Activated T-cell treated with anti-CD3 and anti-CD28 coated beads, Interleukin-2, amount 50 U/mL, for 72 hours (primary cell): ENCODE measurements at regions not wholly inside any gene's neighbourhood (a gene's known extent, or its start where the extent isn't known, plus 50 kb on each side); places are given as distances from the start of the nearest gene placed in this dataset.

Source experiments
- ATAC-seq, 2 donors: fragments of 150-1000 bp; cut with Tn5 transposase; replicated peaks in 1 of 2; 2 replicates each; pipeline ENCODE4 v1.10.0; 2021; ENCODE audit warnings: moderate library complexity in 2 of 2, mild to moderate bottlenecking in 1 of 2
- DNase-seq, 2 donors: peaks; one replicate each; pipeline ENCODE4 v3.0.0; 2021 to 2022; ENCODE audit warnings: mixed read lengths in 1 of 2
- H3K27ac Mint-ChIP-seq: one replicate; pipeline ENCODE4 v1.8.0; 2022; ENCODE audit warnings: mild to moderate bottlenecking, moderate library complexity, mixed read lengths
- H3K27me3 Mint-ChIP-seq: one replicate; pipeline ENCODE4 v1.8.0; 2022; ENCODE audit warnings: low read depth, mixed read lengths
- H3K36me3 Mint-ChIP-seq, 2 donors: one replicate each; pipeline ENCODE4 v1.8.0; 2022; ENCODE audit warnings: mixed read lengths in 2 of 2, mild to moderate bottlenecking in 1 of 2; ENCODE audit not compliant: insufficient read depth in 2 of 2
- H3K4me1 Mint-ChIP-seq: one replicate; pipeline ENCODE4 v1.8.0; 2022; ENCODE audit warnings: low read depth, mixed read lengths
- H3K4me3 Mint-ChIP-seq, 2 donors: one replicate each; pipeline ENCODE4 v1.8.0; 2022; ENCODE audit warnings: mild to moderate bottlenecking in 2 of 2, mixed read lengths in 2 of 2, moderate library complexity in 2 of 2
- H3K9me3 Mint-ChIP-seq, 2 donors: one replicate each; pipeline ENCODE4 v1.8.0; 2022; ENCODE audit warnings: mixed read lengths in 2 of 2

DNA sequence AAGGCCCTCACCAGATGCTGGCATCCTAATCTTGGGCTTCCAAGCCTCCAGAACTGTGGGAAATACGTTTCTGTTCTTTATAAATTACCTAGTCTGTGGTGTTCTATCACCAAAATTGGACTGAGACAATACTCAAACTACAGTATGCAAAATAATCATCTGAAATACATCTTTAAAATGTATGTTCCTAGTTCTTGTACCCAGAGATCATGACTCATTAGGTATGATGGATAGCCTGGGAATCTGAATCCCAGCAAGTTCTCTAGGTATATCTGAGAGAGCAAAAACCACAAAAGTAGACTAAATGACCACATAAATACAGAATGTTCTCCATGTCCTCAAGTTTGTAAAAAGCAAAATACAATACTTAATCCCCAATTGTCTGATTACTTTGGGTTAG lies 166.3 kb downstream of the YIPF5 start:
- H3K27ac Mint-ChIP-seq, result no peak overlapping the region
- no peaks in the 10 kb centered on the region for H3K9me3 Mint-ChIP-seq
- no peaks in the 10 kb centered on the region for H3K27me3 Mint-ChIP-seq
- H3K36me3 Mint-ChIP-seq, result no peaks in the 10 kb centered on the region
- ATAC-seq (no peak), DNase-seq (no peak)
- no peak overlapping the region for H3K4me3 Mint-ChIP-seq
- H3K4me1 Mint-ChIP-seq, result no peaks in the 10 kb centered on the region

DNA sequence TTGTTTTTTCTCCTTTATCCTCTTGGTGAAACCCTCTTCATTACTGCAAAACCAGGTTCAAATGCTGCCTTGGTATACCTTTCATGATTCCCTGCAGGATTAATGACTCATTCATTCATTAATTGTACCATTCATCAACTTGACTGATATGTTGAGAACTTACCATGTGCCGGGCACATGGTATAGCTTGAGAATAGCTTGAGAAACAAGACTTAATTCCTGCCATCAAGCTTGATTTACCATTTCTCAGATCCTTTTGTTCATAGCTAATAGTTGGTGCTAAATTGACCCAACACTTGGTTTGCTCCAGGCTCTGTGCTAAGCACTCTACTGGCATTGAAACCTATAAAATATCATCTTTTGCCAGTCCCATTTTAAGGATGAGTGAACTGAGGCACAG lies 165.7 kb downstream of the YIPF5 start:
- Mint-ChIP-seq H3K27ac (no peak overlapping the region), H3K27me3 (no peaks in the 10 kb centered on the region), H3K9me3 (no peaks in the 10 kb centered on the region), H3K36me3 (no peaks in the 10 kb centered on the region), H3K4me1 (no peaks in the 10 kb centered on the region), H3K4me3 (no peak overlapping the region)
- DNase-seq, result no peak
- no peak for ATAC-seq

DNA sequence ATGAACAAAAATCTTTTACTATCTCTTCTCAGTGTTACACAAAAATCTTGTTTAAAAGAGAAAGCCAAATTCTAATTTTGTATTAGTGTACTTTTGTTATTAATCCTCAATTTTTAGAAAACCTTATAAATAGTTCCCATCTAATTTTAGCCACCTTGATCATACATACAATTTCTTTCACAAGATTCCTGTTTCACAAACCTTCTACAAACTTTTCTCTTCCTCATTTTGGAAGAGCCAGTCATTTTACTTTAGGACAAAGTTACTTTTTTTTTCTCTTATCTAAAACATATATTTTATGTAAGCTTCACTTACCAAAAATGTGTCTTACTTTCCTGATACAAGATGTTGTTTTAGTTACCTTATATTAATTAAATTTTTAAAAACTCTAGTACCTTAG lies 161.3 kb downstream of the YIPF5 start:
- peaks cover 5 to 6% of the 10 kb centered on the region in 2 donors for H3K9me3 Mint-ChIP-seq
- H3K27me3 Mint-ChIP-seq, result no peaks in the 10 kb centered on the region
- no peak for ATAC-seq
- DNase-seq, result no peak
- H3K36me3 Mint-ChIP-seq, result peaks cover 1 to 5% of the 10 kb centered on the region in 2 donors
- no peak overlapping the region for H3K27ac Mint-ChIP-seq
- H3K4me1 Mint-ChIP-seq, result no peaks in the 10 kb centered on the region
- H3K4me3 Mint-ChIP-seq, result no peak overlapping the region

DNA sequence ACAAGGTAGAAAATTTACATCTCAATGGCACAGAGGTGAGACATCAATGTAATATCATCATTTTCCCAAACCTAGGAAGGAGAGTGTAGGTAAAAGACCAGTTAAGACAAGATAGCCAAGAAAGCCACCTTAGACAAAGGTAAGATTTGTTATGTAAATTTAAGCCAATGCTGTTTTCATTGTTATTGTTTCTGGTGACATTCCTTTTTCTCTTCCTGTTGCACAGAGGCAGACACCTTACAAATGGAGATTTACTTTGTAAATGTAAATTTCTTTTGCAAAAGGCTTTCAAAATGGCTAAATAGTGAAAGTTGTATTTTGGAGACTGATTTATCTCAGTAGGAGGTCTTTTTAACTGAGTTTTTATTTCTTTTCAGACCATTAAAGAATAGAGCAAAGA lies 159.1 kb downstream of the YIPF5 start:
- Mint-ChIP-seq H3K36me3 (peaks cover 1 to 5% of the 10 kb centered on the region in 2 donors), H3K27ac (no peak overlapping the region), H3K9me3 (peaks cover 5 to 6% of the 10 kb centered on the region in 2 donors), H3K27me3 (no peaks in the 10 kb centered on the region), H3K4me1 (no peaks in the 10 kb centered on the region), H3K4me3 (no peak overlapping the region)
- no peak for DNase-seq
- ATAC-seq, result no peak

DNA sequence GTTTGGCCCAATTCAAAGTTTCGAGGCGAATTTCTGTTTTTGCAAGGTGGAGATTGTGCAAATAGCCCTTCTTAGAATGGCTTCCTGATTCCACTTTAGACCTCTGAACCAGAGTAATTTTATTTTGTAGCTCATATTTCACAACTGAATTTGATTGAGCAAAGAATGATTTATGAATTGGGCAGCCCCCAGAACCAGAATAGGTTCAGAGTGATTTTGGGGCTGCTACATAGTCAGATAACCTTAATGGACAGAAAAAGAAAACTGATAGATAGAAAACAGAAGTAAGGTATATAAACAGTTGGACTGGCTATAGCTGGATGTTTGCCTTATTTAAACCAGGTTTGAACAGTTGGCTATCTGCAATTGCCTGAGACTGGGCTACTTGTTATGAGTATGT lies 156.6 kb downstream of the YIPF5 start:
- H3K4me3 Mint-ChIP-seq, result no peak overlapping the region
- DNase-seq (no peak), ATAC-seq (no peak)
- H3K9me3 Mint-ChIP-seq, result peaks cover 5 to 6% of the 10 kb centered on the region in 2 donors
- no peaks in the 10 kb centered on the region for H3K27me3 Mint-ChIP-seq
- H3K4me1 Mint-ChIP-seq, result no peaks in the 10 kb centered on the region
- no peak overlapping the region for H3K27ac Mint-ChIP-seq
- peaks cover 1 to 5% of the 10 kb centered on the region in 2 donors for H3K36me3 Mint-ChIP-seq

DNA sequence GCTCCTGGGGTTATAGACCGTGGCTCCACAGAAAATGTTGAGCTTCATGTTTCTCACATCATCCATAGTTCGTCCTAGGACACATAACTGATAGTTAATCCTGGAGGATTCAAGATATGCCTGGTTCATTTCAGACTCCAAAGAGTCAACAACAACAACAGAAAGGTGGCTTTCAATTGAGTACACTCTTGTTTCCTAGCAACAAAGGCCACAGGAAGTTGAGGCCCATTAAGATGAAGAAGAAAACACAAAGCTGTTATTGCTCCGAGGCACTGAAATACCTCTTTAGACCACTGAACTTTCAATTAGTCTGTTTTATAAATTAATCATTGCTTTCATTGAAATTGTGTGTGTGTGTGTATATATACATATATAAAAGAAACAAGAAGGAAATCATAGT lies 154.5 kb downstream of the YIPF5 start:
- Mint-ChIP-seq H3K4me3 (no peak overlapping the region), H3K4me1 (no peaks in the 10 kb centered on the region), H3K27ac (no peak overlapping the region), H3K27me3 (no peaks in the 10 kb centered on the region), H3K36me3 (peaks cover 5 to 7% of the 10 kb centered on the region in 2 donors), H3K9me3 (peaks cover 5 to 6% of the 10 kb centered on the region in 2 donors)
- no peak for DNase-seq
- no peak for ATAC-seq

DNA sequence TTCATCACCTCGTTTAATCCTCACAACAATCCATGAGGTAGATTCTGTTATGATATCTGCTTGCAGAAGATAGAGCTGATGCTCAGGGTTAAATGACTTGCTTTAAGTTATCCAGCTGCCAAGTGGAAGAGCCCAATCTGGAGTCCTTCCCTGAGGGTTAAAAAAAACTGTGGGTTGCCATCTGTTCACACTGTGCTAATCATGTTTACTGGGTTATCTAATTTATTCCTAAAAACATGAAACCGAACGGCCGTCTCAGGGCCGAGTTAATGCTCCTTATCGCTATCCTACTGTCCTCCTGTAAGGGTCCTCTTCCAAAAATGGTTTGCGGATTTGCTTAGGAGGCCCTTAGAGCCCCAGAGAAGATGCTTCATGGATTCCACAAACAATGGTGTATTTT lies 153.3 kb downstream of the YIPF5 start:
- Mint-ChIP-seq H3K27ac (no peak overlapping the region), H3K4me3 (no peak overlapping the region), H3K36me3 (peaks cover 5 to 7% of the 10 kb centered on the region in 2 donors), H3K9me3 (peaks cover 5 to 6% of the 10 kb centered on the region in 2 donors), H3K27me3 (no peaks in the 10 kb centered on the region), H3K4me1 (no peaks in the 10 kb centered on the region)
- no peak for DNase-seq
- no peak for ATAC-seq

DNA sequence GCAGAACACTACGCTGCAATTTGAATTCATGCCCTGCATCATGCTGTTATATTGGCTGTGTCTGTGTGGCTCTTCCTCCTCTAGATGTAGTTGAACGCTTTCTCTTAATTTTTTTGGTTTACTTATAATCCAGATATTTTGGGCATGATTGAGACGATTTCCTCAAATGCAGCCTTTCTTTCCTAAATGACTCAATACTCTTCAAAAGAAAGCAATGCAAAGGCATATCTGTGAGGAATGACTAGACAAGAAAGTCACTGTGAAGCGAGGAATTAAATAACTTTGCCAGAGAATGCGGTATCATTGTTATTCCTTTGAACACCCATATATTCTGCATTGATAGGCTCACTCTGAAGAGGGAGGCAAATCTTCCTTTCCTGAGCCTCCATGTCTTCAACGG lies 152.8 kb downstream of the YIPF5 start:
- Mint-ChIP-seq H3K36me3 (peaks cover 5 to 7% of the 10 kb centered on the region in 2 donors), H3K27ac (no peak overlapping the region), H3K4me1 (no peaks in the 10 kb centered on the region), H3K4me3 (no peak overlapping the region), H3K27me3 (no peaks in the 10 kb centered on the region), H3K9me3 (peaks cover 6 to 9% of the 10 kb centered on the region in 2 donors)
- no peak for DNase-seq
- ATAC-seq, result no peak

DNA sequence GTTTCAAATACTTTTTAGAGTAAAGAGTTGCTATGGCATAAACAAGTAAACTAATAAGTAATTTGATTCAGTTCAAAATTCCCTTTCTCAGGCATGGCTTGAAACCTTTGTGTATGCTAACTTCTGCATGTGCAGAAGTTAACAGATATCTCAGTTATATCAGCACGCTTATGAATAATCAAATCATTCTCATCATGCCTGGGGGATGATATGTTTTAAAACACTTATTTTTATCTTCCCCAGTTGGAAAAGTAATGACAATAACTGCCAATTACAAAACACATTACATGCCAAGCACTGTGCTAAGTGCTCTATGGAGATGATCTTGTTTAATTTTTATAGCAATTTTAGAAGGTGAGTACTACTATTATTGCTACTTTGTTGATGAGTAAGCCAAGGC lies 146.4 kb downstream of the YIPF5 start:
- Mint-ChIP-seq H3K4me3 (no peak overlapping the region), H3K36me3 (peaks cover 2 to 4% of the 10 kb centered on the region in 2 donors), H3K27ac (no peak overlapping the region), H3K27me3 (no peaks in the 10 kb centered on the region), H3K9me3 (peaks cover 0 to 4% of the 10 kb centered on the region in 2 donors), H3K4me1 (no peaks in the 10 kb centered on the region)
- DNase-seq, result no peak
- ATAC-seq, result no peak

DNA sequence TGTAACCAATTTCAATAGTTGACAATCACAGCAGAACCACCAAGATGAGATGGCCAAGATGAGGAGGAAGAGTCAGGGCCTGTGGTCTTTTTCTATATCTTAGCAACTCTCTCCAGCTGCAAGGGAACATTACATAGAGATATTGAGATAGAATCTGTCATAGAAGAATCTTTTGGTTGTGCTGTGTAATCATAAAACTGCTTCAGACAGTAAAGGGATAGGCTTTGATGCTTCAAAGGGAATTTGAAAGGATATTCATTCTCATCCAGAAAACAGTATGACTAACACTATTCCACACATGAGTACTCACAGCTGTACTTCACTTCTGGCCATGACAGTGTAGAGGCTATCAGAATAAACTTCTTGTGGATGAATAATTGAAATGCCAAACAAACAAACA lies 145.9 kb downstream of the YIPF5 start:
- H3K4me1 Mint-ChIP-seq, result no peaks in the 10 kb centered on the region
- H3K9me3 Mint-ChIP-seq, result peaks cover 0 to 4% of the 10 kb centered on the region in 2 donors
- H3K27me3 Mint-ChIP-seq, result no peaks in the 10 kb centered on the region
- DNase-seq, result no peak
- peak in 1 of 2 donors; percentile 53 for ATAC-seq
- no peak overlapping the region for H3K4me3 Mint-ChIP-seq
- H3K27ac Mint-ChIP-seq, result no peak overlapping the region
- H3K36me3 Mint-ChIP-seq, result peaks cover 2 to 4% of the 10 kb centered on the region in 2 donors

DNA sequence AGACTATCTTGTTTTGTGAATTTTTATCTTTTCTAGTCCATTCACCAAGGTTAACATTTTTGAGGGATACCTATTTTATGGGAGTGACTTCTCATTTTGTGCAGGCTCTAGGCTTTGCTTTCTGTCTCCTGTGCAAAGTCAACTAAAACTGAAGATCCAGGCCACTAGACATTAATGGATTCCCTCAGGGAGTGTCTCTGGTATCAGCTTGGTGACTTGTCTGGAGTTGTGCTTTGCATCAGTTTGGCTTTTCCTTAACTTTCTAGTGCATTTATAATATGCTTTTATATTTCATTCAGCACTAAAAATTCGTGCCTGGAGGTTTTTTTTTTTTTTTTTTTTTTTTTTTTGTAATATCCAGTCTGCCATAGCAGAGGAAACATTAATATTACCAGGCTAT lies 144.2 kb downstream of the YIPF5 start:
- no peak for ATAC-seq
- H3K4me3 Mint-ChIP-seq, result no peak overlapping the region
- H3K36me3 Mint-ChIP-seq, result no peaks in the 10 kb centered on the region
- H3K4me1 Mint-ChIP-seq, result no peaks in the 10 kb centered on the region
- H3K27me3 Mint-ChIP-seq, result no peaks in the 10 kb centered on the region
- no peak for DNase-seq
- H3K9me3 Mint-ChIP-seq, result peaks cover 0 to 4% of the 10 kb centered on the region in 2 donors
- H3K27ac Mint-ChIP-seq, result no peak overlapping the region

DNA sequence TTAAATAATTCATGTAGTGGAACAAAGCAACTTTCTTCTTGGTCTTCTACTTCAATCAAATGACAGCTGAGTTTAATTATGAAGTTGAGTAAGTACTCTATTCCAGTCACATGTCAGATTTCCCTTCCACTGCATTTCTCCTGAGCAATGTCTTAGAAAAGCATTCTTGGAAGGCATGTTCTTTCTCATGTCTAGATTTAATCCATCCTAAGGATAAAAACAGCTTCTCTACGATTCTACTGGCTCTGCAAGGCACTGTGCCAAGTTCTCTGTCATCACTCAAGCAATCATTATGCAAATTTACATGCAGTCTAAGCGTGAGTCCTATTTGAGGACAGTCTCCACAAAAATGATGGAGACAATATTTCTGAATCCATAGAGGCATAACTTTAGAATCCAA lies 142.4 kb downstream of the YIPF5 start:
- Mint-ChIP-seq H3K4me3 (no peak overlapping the region), H3K27me3 (no peaks in the 10 kb centered on the region), H3K36me3 (no peaks in the 10 kb centered on the region), H3K27ac (no peak overlapping the region), H3K4me1 (no peaks in the 10 kb centered on the region), H3K9me3 (no peaks in the 10 kb centered on the region)
- DNase-seq (no peak), ATAC-seq (no peak)

DNA sequence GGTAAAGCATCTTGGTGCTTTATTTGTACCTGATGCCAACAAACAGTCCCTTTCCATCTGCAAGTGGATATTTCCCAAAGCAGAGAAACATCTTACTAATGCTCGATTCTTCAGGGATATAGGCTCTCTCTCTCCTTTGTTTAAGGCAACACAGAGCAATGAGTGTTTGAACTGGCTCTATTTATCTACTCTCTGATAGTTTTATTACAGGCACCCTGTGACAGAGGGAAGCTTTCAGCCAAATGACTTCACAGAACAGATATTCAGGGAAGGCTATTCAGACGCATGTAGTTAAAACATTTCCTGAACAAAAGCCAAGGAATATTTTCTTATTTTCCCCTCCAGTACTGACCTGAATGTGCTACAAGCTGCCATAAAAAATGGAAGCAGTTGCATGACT lies 141.8 kb downstream of the YIPF5 start:
- Mint-ChIP-seq H3K9me3 (no peaks in the 10 kb centered on the region), H3K4me3 (no peak overlapping the region), H3K36me3 (no peaks in the 10 kb centered on the region), H3K27me3 (no peaks in the 10 kb centered on the region), H3K4me1 (no peaks in the 10 kb centered on the region), H3K27ac (no peak overlapping the region)
- ATAC-seq, result no peak
- no peak for DNase-seq

DNA sequence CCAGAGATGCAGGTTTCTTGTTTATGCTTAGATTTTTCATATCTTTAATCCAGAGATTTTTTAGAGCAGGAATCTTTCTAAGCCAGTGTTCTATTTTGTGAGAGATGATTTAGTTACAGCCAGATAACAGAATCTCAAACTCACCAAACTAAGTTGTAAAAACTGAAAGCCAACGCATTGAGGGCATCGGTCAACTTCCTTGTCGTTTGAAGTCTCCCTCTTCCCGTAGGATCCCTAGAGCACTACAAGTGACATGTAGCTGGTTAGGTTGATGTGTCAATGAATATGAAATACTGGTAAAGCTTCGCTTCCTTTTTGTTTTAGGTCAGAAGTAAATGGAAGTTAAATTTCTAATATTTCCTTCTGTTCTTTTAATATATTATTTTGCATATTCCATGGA lies 139.6 kb downstream of the YIPF5 start:
- no peak overlapping the region for H3K4me3 Mint-ChIP-seq
- DNase-seq, result no peak
- ATAC-seq, result no peak
- H3K36me3 Mint-ChIP-seq, result no peaks in the 10 kb centered on the region
- no peaks in the 10 kb centered on the region for H3K4me1 Mint-ChIP-seq
- H3K9me3 Mint-ChIP-seq, result no peaks in the 10 kb centered on the region
- peaks cover 5% of the 10 kb centered on the region for H3K27me3 Mint-ChIP-seq
- H3K27ac Mint-ChIP-seq, result no peak overlapping the region
